GM18951 (cell line): ENCODE measurements at regions not wholly inside any gene's neighbourhood (a gene's known extent, or its start where the extent isn't known, plus 50 kb on each side); places are given as distances from the start of the nearest gene placed in this dataset.

Experiments used
- POLR2A ChIP-seq: IDR thresholded peaks from 4 replicates; pipeline ENCODE4 v1.6.1; 2011; ENCODE audit warnings: mild to moderate bottlenecking; ENCODE audit not compliant: insufficient read length, insufficient read depth; ENCODE audit errors: extremely low read depth
- in situ Hi-C: fragments of 300-500 bp; cut with MboI; formaldehyde crosslinking; loops from one replicate; pipeline ENCODE4 v1.12.0; 2022; ENCODE audit warnings: low sequenced_read_pairs, mixed read lengths, inconsistent platforms; ENCODE audit not compliant: unreplicated experiment

GRCh38 chr2:2506536-2506935 lies 175.5 kb upstream of the MYT1L start:
- in situ Hi-C loops: no loop called here
- no peak for TF ChIP-seq POLR2A

- in situ Hi-C loops: no loop called here
- no peak for TF ChIP-seq POLR2A
Measured at GRCh38 chr2:2505604-2506003, 174.5 kb upstream of the MYT1L start.

DNA sequence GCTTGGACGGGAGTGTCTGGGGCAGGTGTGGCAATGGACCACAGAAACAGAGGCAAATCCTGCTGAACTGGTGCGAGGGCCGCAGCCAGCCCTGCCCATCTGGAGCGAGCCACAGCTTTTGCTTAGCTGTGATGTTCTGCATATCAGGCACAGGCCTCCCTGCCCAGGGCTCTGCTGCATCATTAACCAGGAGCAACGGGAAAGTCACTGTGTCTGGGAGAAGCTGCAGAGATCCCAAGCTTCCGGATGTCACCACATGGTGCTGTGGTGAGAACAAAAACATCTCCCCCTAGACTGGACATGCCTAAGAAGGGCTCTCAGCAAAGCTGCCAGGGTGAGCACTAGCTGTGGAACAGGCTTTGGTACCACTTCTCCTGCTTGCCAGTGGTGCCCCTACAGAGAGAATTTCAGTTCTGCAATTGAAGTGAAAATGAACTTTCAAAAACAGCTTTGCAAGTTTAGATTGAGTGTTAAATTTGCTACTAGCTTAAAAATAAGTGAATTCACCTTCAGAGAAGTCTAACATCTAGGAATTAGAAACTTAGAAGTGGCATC lies 172.9 kb upstream of the MYT1L start:
- in situ Hi-C loops: no loop called here
- TF ChIP-seq POLR2A: no peak

DNA sequence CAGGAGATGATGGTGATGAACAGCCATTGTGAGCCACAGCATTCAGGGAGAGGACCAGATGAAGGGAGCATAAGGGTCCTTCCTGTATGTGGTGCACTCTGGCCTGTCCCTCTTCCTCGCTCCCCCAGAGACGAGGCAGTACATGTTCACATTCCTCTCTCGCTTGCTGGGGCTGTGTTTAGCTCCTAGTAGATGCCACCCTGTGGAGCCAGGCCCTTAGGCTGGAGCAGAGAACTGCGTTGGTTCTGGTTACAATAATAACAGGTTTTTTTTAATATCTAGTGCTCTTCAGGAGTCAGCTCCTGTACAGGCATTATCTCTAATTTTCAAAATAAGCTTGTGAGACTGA lies 171.1 kb upstream of the MYT1L start:
- in situ Hi-C loops: no loop called here
- TF ChIP-seq POLR2A: no peak

DNA sequence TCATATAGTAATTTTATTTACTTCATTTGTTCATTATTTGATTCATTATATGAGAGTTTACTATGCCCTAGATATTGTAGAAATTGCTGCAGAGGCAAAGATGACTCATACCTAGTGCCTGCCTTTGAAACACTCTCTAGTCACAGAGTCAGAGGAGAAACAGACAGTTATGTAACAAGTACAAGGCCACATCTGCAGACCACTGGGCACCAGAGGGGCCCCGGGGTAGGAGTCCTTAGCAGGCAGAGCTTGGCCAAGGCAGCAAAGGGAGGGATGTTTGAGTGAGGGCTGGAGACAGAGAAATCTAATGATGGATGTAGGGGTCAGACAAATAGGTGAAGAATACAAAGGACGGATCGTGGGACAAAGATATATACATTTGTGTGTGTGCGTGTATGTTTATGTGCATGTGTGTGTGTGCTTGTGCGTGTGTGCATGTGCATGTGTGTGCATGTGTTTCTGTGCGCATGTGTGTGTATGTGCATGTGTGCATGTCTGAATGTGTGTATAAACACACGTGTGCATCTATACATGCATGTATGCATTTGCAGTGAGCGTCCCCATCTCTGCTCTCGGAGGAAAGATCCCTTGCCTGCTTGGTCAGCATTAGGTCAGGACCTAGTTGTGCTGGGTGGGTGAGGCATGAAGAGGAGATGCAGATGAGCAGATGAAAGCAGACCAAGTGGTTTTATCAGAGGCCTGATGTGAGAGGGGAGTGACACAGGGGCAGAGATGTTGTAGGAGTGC lies 170.6 kb upstream of the MYT1L start:
- in situ Hi-C loops: no loop called here
- TF ChIP-seq POLR2A: no peak

- in situ Hi-C loops: no loop called here
- no peak for TF ChIP-seq POLR2A
Measured at GRCh38 chr2:2495606-2496005, 164.5 kb upstream of the MYT1L start.

DNA sequence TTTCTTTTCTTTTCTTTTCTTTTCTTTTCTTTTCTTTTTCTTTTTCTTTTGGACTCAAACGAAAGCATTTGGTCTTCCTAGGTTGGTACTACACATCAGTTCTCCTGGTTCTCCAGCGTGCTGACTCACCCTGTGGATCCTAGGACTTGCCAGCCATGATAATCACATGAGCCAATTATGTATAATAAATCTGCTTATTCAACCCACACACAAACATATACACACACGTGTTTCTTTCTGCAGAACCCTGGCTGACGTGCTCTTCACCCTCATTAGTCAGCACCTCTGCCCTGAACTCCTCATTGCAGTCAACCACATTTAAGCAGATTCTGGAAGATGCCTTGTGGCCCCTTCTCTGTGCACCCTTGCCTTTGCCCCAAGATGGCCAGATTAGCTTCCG lies 162.4 kb upstream of the MYT1L start:
- in situ Hi-C loops: no loop called here
- no peak for TF ChIP-seq POLR2A

- no peak for TF ChIP-seq POLR2A
- in situ Hi-C loops: no loop called here
Measured at GRCh38 chr2:2492800-2493199, 161.7 kb upstream of the MYT1L start.

DNA sequence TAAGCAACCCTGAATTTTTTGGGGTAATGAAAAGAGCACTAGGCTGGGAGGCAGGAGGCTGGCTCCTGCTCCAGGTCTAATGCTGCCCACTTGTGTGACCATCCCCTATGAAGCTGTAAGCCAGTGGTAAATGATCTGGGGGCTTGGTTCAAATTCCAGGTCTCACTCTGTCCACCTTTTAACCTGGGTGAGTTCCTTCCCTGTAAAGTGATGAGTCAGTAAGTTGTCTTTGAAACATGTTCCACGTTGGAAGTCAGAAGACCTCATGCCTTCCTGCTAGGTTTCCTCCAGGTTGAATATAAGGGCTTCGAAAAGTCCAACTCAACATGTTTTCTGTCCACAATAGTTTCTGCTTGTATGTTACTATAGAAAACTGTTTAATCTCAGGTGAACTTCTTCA lies 160.9 kb upstream of the MYT1L start:
- in situ Hi-C loops: no loop called here
- TF ChIP-seq POLR2A: no peak

DNA sequence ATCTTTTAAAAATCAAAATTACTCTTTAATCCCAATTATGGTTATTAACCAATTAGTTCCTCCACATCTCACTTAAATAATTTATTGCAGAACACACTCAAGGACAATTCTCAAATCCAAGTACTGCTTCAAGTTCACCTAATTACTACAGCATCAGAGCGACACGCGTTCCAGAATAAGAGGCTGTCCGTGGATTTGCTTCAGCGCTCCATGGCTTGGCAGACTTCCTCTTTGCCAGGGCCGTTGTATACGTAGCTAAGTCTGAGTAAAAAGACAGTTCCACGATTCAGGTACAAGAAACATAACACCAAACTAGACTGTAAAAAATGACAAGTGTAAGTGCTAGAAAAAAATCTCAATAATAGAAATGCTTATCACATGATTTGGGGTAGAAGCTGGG lies 153.2 kb upstream of the MYT1L start:
- TF ChIP-seq POLR2A: no peak

GRCh38 chr2:2482851-2483250 lies 151.8 kb upstream of the MYT1L start:
- TF ChIP-seq POLR2A: no peak
- in situ Hi-C loops: no loop called here

More for the DNA sequence above, 153.2 kb upstream of the MYT1L start:
- in situ Hi-C loops: no loop called here

DNA sequence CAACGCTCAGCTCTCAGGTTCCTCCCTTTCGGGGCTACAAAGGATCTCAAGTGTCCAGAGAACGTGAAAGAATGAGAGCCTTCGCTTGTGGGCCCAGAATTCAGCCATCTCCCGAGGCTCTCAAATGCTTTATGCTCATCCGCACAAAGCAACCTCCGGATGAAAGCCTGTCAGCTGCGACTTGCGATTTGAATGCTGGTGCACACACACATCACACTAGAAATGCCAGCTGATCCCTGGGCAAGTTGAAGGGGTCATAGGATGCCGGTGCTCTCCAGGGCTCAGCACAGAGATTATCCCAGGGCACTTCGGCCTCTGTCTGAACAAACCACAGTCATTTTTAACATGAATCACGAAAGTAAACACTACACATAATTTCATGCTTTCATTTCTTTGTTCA lies 141.8 kb upstream of the MYT1L start:
- TF ChIP-seq POLR2A: no peak
- in situ Hi-C loops: no loop called here

DNA sequence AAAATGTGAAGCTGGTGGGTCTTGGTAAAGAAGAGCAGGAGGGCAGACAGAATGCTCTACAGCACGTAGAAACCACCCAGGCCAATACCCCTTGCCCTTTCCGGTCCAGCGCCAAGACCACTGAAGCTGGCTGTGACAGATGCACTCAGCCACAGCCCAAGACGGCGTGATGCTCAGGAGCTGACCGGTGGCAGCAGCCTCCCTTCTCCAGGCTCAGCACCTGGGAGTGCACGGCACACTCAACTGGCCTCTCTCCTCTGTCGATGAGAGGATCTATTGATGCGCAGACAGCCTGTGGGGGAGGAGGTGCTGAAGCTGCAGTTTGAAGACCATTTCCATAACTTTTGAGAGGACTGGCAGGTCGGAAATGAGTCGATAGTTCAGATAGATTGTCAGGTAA lies 141.0 kb upstream of the MYT1L start:
- in situ Hi-C loops: no loop called here
- TF ChIP-seq POLR2A: no peak

DNA sequence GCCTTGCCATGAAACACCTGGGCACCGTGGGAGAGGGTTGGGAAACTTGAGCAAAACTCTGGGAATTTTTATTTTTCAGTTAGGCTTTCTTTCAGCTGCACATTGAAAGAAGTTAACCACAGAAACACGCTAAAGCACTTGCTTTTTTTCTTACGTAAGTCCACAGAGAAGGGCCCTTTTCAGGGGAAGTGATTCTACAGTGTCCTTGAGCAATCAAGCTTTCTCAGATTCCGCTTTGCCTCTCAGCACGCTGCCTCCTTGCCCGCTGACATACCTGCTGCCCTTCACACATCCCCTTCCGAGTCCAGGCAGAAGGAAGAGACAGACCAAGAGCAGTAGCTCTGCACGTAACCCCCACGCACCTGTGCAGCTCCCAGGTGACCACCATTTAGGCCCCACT lies 135.5 kb upstream of the MYT1L start:
- TF ChIP-seq POLR2A: no peak
- in situ Hi-C loops: no loop called here

GRCh38 chr2:2464643-2465042 lies 133.6 kb upstream of the MYT1L start:
- in situ Hi-C loops: no loop called here
- no peak for TF ChIP-seq POLR2A

GRCh38 chr2:2464094-2464493 lies 133.0 kb upstream of the MYT1L start:
- in situ Hi-C loops: no loop called here
- no peak for TF ChIP-seq POLR2A
